Activated CD4-positive, alpha-beta T cell treated with anti-CD3 and anti-CD28 coated beads, Interleukin-2, Interleukin-4, amounts not matched to agents 100 ng/mL and 50 ng/mL, durations not matched to agents 16 hours and 8 hours (primary cell): ENCODE measurements at regions not wholly inside any gene's neighbourhood (a gene's known extent, or its start where the extent isn't known, plus 50 kb on each side); places are given as distances from the start of the nearest gene placed in this dataset.
A peak's percentile ranks its signal among the peaks of the same experiment; 100 is the strongest.
"Not testable (repeated sequence)": the region's sequence is repeated elsewhere in the genome, so short reads cannot be mapped to it uniquely, and the experiment has no call there.

Experiments
- DNase-seq: peaks from one replicate; pipeline ENCODE4 v3.0.0-alpha.2; 2020; ENCODE audit warnings: low spot score

DNA sequence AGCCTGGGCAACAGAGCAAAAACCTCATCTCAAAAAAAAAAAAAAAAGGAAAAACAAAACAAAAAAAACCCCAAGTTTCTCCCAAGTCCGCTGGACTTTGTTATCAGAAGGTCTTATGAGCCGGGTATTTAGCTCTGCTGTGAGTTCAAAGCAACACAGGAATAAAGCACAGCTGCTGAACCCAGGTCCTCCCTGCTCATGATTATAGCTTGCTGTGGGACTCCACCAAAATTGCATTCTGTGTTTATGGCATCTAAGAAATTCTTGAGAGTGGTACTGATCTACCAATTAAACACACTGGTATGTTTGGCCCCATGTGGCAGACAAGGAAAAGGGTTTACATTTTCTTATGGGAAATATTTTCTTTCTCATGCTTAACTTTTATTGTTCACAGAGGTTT lies 93.6 kb upstream of the NEDD9 start:
- no peak for DNase-seq

DNA sequence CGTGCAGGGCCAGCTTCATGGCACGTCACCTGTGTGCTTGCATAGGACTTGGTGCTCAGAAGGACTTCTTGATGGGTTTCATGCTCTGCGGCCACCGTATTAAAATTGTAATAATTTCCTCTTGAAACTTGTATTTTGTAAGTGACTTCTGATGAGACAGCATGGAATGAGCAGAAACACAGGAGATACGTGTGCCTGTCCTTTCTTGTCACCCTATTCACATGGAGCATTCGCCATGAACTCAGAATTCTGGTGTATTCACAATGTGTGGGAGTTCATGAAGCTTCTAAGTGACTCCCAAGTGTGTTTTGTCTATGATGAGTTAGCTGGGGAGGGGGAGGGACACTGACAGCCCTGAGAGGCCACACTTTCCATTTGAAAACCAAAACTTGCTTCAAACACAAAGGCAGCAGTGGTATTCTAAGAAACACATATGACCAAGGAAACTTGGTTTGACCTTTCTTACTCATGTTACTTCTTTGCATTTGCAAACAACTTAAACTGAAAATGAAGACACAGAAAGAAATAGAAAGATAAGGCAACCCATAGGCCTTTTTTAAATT lies 92.1 kb upstream of the NEDD9 start:
- peak; percentile 68 for DNase-seq

DNA sequence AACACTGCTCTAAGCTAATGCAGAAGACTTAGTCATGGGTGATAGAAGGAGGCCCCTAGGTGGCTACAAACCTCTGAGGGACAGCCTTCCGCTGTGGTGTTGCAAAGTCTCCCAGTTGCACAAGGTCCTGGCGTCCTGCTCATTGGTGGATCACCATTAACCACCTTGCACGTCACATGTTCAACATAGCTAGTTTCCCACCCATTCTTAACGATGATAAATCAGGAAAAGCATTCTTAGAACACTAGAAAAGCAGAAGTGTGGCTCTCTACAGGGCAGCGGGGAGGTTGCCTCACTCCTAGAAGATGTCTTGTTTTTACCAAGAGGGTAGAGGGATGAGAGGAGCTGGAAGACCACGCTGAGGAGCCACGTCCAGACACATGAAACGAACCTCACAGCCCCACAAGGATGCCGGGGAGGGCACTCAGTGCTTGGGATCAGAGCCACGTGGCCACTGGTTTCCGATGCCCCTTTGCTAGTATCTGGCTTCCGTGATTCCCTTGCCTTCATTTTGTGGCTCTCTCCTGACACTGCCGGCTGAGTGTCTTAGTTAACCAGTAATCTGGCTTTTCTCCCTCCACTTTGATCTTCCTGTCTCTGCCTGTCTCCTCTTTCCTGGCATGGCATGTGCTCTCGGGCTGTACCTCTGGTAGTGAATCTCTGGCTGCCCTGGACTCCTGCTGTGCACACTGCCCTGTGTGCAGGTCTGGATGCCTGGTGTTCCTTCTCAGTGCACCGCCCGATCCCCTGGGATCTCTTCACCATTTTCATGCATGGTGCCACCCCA lies 91.4 kb upstream of the NEDD9 start:
- no peak for DNase-seq

DNA sequence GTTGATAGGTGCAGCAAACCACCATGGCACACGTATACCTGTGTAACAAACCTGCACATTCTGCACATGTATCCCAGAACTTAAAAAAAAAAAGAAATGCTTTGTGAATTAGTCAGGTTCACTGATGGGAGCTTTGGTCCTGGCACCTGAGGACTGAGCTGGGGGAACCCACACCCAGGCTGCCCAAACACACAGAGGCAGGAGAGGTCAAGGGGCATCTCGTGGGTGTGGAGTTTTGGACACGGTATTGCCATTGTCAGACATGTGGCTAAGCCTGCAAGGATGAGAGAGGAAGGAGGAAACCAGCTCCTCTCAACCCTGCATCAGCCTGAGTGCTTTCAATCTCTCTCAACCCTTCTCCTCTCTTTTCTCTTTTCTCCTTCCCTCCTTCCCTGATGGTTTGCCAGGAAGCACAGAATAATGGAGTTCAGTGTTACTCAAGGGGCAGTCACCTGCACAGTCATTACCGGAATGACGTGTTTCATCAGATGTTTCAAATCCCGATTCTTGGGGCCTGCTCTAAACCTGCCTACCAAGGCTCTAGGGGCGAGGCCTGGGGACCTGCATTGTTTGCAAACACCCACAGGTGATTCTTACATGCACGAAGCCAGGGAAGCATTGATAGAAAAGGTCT lies 89.9 kb upstream of the NEDD9 start:
- peak; percentile 32 for DNase-seq

DNA sequence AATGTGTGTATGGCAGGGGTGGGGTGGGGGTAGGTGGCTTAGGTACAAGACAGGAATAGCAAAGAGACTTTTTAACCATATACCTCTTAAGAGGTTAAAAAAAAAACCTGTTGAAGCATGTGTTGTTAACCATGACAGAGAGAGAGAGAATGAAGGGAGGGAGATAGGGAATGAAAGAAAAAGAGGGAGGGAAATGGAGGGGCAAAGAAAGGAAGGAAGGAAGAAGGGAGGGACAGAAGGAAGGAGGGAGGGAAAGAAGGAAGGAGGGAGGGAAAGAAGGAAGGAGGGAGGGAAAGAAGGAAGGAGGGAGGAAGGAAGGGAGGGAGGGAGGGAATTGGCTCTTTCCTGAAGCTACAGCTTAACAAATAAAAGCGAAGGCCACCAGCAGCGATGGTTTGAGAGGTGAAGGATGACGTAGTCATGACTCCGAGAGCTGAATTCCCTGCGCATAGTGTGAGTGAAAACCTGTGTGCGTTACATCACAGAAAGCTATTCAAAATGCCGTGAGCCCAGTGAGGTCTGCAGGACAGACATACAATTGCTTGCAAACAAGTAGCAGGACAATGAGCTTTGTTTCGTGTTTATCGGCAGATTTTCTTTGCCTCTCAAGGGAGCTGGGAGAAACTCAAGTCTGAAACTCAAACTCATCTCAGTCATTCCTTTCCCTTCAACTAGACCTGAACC lies 88.6 kb upstream of the NEDD9 start:
- DNase-seq: no peak

DNA sequence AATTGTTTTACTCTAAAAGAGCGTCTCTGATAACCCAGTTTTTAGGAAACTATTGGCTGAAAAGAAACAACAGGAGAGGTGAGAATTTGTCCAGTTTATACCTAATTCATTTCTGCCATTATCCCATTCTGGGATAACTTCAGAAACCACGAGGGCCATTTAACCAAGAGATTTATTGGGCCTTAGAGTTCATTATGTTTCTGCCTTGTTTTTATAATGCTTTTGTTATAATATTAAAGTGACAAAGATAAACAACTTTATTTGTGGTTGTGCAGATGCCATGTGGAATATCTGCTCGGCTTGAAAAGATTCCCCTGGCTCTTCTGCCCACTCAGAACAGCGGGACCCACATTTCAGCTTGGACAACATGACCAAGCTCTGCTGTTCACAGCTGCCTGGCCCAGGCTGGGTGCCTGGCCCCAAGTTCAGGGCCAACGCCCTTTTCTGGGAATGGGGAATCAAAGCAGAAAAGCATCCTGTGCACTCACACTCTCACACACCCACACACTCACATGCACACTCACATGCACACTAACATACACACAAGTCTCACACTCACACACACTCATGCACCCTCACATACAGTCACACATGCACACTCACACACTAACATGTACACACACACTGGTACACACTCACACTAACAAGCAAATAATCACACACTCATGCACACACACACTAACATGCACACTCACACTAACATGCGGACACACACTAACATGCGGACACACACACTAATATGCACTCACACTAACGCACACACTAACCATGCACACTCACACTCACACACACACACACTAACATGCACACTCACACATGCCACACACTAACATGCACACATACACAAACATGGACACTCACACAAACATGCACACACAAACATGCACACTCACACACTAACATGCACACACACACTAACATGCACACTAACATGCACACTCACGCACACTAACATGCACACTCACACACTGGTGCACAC lies 86.7 kb upstream of the NEDD9 start:
- no peak for DNase-seq

DNA sequence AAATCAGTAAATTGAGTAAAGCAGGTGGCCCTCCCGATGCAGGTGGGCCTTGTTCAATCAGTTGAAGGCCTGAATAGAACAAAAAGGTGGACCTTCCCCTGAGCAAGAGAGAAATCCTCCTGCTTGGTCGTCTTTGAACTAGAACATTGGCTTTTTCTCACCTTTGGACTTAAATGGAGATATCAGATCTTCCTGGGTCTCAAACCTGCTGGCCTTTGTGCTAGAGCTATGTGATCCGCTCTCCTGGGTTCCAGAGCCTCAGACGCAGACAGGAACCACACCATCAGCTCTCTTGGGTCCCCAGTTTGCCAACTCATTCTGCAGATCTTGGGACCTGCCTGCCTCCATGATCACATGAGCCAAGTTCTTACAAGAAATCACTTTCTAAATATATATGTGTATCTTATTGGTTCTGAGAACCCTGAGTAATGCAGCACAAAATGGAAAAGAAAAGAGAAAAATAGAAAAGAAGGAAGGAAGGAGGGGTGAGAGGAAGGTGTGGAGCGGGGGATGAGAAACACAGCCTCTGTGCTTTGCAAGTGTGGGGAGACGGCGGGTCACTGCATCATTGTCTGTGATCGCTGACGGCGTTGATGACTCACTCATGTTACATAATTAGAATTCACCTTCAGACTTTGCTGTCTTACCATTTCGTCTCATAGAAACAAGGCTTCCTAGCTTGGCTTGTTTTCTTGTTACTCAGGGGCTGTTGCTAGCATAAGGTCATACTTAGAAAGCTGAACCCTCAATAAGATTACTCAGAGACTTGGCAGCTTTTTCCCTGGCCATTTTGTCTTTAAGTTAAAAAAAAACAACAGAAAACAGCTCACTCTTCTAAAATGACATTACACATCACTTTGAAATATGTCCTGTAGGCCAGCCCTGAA lies 85.7 kb upstream of the NEDD9 start:
- peak; percentile 73 for DNase-seq

DNA sequence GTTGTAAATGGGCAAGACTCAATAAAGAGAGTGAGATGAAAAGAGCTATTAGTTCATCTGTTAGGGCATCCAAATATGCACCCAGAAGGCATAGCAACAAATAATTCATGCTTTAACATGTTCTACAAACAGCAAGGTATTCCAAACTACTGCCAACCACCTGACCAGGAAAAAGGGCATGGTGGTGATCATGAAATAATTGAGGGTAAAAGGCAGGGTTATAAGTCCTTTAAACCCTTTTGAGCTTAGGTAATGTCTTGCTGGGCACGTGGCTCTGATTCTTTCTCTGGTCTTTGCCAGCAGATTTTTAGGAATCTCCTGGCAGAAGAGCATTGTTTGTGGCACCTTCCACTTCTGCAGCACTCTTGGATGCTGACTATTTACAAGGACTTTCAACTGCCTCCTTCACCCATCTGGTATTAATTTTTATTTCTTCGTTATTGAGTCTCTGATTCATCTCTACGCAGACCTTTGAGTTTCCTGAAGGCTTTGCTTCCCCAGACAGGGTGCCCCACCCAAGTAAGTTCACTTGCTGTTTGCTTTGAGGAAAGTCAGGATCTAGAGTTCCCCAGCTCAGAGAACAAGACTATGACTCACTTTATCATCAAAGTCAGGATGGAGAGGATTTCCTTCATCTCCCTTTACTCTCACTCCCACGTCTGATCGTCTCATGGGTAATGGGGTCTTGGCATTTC lies 83.4 kb upstream of the NEDD9 start:
- DNase-seq: no peak

DNA sequence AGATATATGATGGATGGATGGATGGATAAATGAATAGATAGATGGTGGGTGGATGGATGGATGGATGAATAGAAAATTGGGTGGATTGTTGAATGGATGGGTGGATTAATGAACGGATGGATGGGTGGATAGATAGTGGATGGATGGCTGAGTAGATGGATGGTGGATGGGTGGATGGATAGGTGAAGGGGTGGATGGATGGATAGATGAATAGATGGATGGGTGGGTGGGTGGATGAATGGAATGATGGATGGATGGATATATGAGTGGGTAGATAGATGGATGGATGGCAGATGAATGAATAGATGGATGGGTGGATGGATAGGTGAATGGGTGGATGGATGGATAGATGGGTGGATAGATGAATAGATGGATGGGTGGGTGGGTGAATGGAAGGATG lies 80.7 kb upstream of the NEDD9 start:
- no peak for DNase-seq

DNA sequence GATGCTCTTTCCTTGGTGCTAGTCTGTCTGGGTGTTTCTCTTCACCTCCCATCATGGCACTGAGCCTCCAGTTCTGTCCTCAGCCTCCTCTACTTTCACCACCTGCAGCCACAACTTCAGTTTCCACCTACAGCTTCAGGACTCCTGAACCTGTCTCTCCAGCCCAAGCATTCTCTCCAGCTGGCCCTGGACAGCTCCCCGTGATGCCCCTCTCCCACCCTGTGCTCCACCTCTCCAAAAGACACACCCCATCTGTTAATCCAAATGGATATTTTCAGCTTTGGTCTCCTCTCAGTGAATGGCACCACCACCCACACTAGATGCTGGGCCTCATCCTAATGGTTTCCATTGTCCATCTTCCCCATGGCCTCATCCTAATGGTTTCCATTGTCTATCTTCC lies 79.5 kb upstream of the NEDD9 start:
- DNase-seq: no peak

DNA sequence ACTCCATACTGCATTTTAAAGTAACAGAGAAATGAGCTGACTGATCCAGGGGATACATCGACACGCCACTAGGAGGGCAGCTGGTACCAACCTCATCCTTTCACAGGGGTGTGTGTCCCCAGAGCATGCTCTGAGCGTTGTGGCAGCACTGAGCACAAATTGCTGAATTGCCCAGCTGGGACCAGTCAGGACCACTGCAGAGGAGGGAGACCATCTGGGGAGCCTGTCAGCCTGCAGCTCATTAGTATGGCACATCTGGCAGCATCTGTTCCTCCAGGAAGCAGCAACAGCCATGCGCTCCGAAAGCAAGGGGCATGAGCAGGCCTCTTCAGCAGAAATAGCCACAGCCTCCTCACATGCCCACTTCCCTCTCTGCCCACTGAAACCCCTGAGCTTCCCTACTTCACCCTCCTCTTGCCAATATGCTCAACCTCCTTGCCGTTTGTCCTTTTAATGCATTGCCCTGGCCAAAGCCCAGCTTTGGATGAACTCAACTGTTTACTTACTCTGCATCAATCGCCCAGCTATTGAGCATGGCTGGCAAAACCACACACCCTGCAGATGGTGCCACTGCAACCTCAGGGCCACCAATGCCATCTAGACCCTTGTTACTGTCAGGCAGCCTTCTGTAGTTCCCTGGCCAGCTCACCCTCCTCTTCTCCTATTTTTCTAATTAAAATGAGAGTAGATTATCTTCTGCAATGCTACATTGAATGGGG lies 77.6 kb upstream of the NEDD9 start:
- DNase-seq: no peak

DNA sequence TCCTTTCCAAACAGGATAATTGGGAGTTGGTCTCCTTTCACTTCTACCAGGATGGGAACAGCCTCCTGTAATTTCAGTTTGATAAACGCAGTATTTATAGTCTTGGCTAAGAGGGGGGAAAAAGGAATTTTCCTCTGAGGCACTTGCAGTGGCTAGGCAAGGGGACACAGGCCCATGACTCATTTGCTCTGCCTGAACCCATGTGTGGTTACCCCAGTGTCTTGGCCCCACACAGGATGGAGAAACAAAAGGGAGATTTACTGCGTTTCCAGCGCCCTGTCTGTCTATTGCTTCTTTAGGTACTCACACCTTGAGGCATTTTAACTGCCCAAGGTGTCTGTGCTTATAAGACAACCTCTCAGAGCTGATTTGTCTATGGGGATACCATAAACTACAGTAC lies 74.8 kb upstream of the NEDD9 start:
- DNase-seq: no peak

DNA sequence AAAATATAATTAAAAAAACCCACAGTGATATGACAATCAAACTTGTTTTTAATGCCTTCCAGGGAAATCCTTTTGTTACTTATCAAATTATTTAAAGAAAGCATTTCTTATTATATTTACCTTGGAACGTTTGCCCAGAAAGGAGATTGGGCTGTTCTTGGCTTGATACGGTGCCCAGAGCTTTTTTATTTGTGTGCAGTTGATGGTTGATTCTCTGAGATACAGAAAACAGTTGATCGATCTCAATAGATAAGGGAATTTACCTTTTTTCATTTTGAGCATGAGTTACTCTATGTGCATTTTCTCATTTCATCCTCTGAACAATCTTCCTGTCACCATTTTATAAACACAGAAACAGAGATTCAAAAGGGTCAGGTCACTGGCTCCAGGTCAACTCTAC lies 72.5 kb upstream of the NEDD9 start:
- DNase-seq: no peak

DNA sequence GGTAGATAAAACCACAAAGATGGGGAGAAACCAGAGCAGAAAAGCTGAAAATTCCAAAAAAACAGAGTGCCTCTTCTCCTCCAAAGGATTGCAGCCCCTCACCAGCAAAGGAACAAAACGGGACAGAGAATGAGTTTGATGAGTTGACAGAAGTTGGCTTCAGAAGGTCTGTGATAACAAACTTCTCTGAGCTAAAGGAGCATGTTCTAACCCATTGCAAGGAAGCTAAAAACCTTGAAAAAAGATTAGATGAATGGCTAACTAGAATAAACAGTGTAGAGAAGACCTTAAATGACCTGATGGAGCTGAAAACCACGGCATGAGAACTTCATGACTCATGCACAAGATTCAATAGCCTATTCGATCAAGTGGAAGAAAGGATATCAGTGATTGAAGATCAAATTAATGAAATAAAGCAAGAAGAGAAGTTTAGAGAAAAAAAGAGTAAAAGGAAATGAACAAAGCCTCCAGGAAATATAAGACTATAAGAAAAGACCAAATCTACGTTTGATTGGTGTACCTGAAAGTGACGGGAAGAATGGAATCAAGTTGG lies 67.5 kb upstream of the NEDD9 start:
- not testable (repeated sequence) for DNase-seq

DNA sequence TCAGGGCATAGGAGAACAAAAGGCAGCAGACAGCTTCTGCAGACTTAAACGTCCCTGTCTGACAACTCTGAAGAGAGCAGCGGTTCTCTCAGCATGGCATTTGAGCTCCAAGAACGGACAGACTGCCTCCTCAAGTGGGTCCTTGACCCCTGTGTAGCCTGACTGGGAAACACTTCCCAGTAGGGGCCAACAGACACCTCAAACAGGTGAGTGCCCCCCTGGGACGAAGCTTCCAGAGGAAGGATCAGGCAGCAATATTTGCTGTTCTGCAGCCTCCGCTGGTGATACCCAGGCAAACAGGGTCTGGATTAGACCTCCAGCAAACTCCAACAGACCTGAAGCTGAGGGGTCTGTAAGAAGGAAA lies 66.9 kb upstream of the NEDD9 start:
- DNase-seq: not testable (repeated sequence)

DNA sequence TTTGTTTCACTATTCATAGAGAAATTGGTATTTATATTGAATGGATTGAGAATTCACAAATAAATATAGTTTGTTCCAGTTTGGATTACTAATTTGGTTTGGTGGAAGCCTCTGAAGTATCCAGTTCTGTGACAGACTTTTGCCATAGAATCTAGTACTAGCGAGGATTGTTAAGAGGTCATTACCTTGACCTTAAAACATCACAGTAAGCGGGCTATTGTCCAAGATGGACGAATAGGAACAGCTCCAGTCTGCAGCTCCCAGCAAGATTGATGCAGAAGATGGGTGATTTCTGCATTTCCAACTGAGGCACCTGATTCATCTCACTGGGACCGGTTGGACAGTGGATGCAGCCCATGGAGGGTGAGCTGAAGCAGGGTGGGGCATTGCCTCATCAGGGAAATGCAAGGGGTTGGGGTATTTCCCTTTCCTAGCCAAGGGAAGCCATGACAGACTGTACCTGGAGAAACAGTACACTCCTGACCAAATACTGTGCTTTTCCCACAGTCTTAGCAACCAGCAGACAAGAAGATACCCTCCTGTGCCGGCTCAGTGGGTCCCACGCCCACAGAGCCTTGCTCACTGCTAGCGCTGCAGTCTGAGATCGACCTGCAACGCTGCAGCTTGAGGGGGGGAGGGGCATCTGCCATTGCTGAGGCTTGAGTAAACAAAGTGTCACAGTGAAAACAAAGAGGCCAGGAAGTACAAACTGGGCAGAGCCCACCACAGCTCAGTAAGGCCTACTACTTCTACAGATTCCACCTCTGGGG lies 66.4 kb upstream of the NEDD9 start:
- DNase-seq: no peak

DNA sequence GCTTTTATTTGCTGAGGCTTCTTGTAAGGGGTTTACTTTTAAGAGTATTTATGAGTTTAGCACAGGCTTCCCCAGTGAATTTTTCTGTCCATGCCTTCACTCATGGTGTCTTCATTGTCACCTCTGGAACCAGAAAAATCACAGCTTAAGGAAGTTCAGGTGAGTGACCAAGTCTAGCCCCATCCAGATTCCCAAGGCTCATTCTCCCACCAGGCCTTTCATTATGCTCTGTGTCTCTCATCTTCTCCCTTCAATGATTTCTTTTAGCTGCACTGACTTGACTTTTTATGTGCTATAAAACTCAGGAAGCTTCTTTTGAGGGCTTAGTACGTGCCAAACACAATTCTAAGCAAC lies 64.9 kb upstream of the NEDD9 start:
- no peak for DNase-seq
